SJCRH30 (cell line): ENCODE measurements at regions not wholly inside any gene's neighbourhood (a gene's known extent, or its start where the extent isn't known, plus 50 kb on each side); places are given as distances from the start of the nearest gene placed in this dataset.

Experiments
- DNase-seq, 2 experiments: peaks; one replicate each; pipeline ENCODE4 v3.0.0-alpha.2; 2015 to 2020
- H3K27ac ChIP-seq: fragments of 250-450 bp; sonication (Bioruptor Pico); 2 replicates; pipeline ENCODE4 v1.5.1; 2020; ENCODE audit warnings: mild to moderate bottlenecking, moderate library complexity
- H3K27me3 ChIP-seq: fragments of 250-450 bp; sonication (Bioruptor Pico); 2 replicates; pipeline ENCODE4 v1.5.1; 2020; ENCODE audit warnings: mild to moderate bottlenecking, moderate library complexity
- H3K36me3 ChIP-seq: fragments of 250-450 bp; sonication (Bioruptor Pico); 2 replicates; pipeline ENCODE4 v1.5.1; 2020; ENCODE audit warnings: mild to moderate bottlenecking, moderate library complexity
- H3K4me1 ChIP-seq: fragments of 250-450 bp; sonication (Bioruptor Pico); 2 replicates; pipeline ENCODE4 v1.5.1; 2020; ENCODE audit warnings: mild to moderate bottlenecking, moderate library complexity
- H3K4me3 ChIP-seq: fragments of 250-450 bp; sonication (Bioruptor Pico); 2 replicates; pipeline ENCODE4 v1.5.1; 2020; ENCODE audit warnings: mild to moderate bottlenecking, moderate library complexity
- H3K9me3 ChIP-seq: fragments of 250-450 bp; sonication (Bioruptor Pico); replicated peaks from 2 replicates; pipeline ENCODE4 v1.5.1; 2020; ENCODE audit warnings: mild to moderate bottlenecking, moderate library complexity

GRCh38 chr11:129324533-129325175 is 51.0 kb upstream of the BARX2 start:
- DNase-seq: no peak

DNA sequence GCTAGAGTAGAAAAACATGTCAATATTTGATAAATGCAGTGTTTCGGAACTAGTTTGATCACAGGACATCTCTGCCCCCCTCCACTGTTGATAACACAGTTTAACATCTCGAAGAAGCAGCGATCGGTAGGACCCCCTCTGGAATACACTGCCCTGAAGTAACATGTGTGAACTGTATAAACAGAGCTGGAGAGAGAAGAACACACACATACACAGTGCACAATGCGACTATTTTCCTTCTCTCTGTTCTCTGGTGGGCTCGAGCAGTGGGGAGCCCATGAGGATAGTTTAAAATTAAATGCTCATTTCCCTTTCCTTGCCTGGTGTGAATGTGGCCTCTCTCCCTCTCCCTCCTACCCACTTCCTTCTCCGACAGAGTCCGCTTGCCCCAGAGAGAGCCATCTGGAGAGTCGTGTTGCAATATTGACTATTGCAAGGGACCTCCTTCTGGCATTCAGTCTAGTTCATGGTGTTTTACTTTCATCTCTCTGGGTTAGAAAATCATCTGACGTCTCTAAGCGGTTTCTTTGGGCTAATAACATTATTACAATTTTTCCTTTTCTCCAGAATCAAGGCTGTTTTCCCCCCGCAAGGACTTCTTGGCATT is 51.6 kb upstream of the BARX2 start:
- no peaks in the 10 kb centered on the region for H3K9me3 ChIP-seq
- no peak overlapping the region for H3K27ac ChIP-seq
- DNase-seq: peak in 1 of 2 experiments; percentile 2
- H3K36me3 ChIP-seq: no peaks in the 10 kb centered on the region
- H3K27me3 ChIP-seq: no peaks in the 10 kb centered on the region
- H3K4me3 ChIP-seq: no peak overlapping the region
- H3K4me1 ChIP-seq: no peaks in the 10 kb centered on the region

More at GRCh38 chr11:129324533-129325175, 51.0 kb upstream of the BARX2 start:
- Histone ChIP-seq H3K27ac (no peak overlapping the region), H3K4me3 (no peak overlapping the region), H3K9me3 (no peaks in the 10 kb centered on the region), H3K4me1 (no peaks in the 10 kb centered on the region), H3K36me3 (no peaks in the 10 kb centered on the region), H3K27me3 (no peaks in the 10 kb centered on the region)

DNA sequence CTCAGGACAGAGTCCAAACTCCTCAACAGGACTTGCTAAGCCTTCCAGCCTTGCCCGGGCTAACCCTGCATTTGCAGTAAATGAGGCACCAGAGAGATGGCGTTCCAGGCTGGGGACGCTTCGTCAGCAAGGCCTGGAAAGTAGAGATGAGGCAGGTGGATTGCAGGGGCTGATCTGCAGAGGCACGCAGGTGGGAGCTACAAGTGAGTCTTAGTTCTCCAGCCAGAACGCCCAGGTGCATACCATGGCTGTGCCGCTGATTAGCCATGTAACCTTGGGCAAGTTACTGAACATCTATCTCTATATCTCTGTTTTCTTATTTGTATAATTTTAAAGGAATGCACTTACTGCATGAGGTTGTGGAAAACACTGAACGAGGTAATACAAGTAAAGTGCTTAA is 52.7 kb upstream of the BARX2 start:
- Histone ChIP-seq H3K9me3 (no peaks in the 10 kb centered on the region), H3K4me3 (no peak overlapping the region), H3K4me1 (no peaks in the 10 kb centered on the region), H3K36me3 (no peaks in the 10 kb centered on the region), H3K27ac (no peak overlapping the region), H3K27me3 (no peaks in the 10 kb centered on the region)
- no peak for DNase-seq

DNA sequence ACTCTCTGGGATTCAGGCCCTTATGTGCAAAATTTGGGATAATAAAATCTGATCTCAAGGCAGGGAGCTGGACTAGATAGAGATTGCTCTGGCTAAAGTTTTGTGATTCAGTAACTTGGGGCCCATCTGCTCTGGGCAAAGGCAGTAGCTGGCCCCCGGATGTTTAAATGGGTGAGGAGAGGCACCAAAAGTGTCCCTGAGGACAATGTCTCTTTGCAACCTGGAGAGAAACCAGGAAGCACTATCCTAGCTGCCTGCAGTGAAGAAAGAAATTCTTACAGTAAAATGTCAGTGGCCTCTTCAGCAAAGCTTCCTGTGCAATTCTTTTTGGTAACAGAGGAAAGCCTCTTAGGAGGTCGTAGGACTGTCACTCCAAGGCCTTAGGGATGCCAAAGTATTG is 54.6 kb upstream of the BARX2 start:
- H3K4me1 ChIP-seq: no peaks in the 10 kb centered on the region
- H3K27me3 ChIP-seq: no peaks in the 10 kb centered on the region
- no peak for DNase-seq
- no peak overlapping the region for H3K4me3 ChIP-seq
- H3K36me3 ChIP-seq: no peaks in the 10 kb centered on the region
- no peak overlapping the region for H3K27ac ChIP-seq
- H3K9me3 ChIP-seq: no peaks in the 10 kb centered on the region

GRCh38 chr11:129320494-129320893 is 55.2 kb upstream of the BARX2 start:
- Histone ChIP-seq H3K4me3 (no peak overlapping the region), H3K36me3 (no peaks in the 10 kb centered on the region), H3K4me1 (no peaks in the 10 kb centered on the region), H3K27me3 (no peaks in the 10 kb centered on the region), H3K27ac (no peak overlapping the region), H3K9me3 (no peaks in the 10 kb centered on the region)
- no peak for DNase-seq

GRCh38 chr11:129319751-129320150 is 55.9 kb upstream of the BARX2 start:
- H3K27ac ChIP-seq: no peak overlapping the region
- no peak overlapping the region for H3K4me3 ChIP-seq
- no peaks in the 10 kb centered on the region for H3K36me3 ChIP-seq
- no peaks in the 10 kb centered on the region for H3K27me3 ChIP-seq
- no peaks in the 10 kb centered on the region for H3K4me1 ChIP-seq
- H3K9me3 ChIP-seq: no peaks in the 10 kb centered on the region
- DNase-seq: no peak

DNA sequence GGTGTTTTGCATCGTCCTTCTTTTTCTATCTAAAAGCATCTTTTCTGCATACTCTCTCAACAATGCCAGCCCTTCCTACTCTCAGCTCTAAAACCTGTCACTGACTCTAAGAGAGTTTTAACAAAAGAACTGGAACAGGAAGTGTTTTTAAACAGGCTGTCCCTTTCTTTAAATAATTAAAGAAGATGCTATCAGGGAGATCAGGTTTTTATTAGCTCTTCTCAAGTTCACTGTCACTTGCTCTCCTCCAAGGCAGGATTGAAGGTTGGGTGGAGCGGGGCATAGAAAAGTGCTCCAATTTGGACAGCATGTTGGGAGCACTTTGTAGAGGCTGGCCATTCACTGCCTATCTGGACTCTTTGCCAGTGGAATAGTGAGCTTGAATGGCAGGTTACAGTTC is 56.4 kb upstream of the BARX2 start:
- no peak for DNase-seq
- Histone ChIP-seq H3K4me1 (no peaks in the 10 kb centered on the region), H3K27ac (no peak overlapping the region), H3K9me3 (no peaks in the 10 kb centered on the region), H3K4me3 (no peak overlapping the region), H3K36me3 (no peaks in the 10 kb centered on the region), H3K27me3 (no peaks in the 10 kb centered on the region)

DNA sequence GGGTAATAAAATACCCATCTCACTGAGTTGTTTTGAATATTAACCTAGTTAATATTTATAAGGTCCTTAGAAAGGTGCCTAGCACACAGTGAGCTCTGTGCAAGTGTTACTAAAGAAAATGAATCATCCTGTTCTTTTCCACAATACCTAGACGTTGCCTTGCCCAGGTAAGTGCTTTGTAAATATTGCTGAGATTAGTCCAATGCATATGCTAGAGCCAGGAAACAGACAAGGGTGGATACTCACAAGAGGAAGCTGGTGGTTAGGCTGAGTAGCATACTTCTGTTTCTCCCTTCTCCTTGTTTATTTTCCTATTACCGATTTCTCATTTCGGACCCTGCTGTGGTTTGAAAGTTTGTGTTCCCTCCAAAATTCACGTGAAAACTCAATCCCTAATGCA is 58.1 kb upstream of the BARX2 start:
- DNase-seq: no peak
- Histone ChIP-seq H3K9me3 (no peaks in the 10 kb centered on the region), H3K4me3 (no peak overlapping the region), H3K4me1 (no peaks in the 10 kb centered on the region), H3K27me3 (no peaks in the 10 kb centered on the region), H3K36me3 (no peaks in the 10 kb centered on the region), H3K27ac (no peak overlapping the region)

DNA sequence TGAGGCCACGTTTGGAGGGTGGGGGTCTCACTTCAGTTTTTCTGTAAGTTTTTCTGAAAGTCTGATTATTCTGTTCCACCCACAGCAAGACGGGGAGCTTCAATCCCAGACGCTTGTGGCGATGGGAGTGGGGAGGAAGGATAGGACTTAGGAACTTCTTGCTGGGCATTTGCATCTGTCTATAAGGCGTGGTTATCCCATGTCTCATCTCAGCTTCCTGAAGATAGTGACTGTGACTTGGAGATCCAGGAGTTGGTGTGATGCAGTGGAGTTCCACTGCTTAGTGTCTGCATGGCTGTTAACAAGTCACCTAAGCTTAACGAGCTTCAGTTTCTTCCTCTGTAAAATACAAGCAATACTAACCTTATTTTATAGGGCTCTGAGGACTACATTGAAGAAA is 58.9 kb upstream of the BARX2 start:
- Histone ChIP-seq H3K27ac (no peak overlapping the region), H3K9me3 (no peaks in the 10 kb centered on the region), H3K4me1 (no peaks in the 10 kb centered on the region), H3K36me3 (no peaks in the 10 kb centered on the region), H3K27me3 (no peaks in the 10 kb centered on the region), H3K4me3 (no peak overlapping the region)
- no peak for DNase-seq

- no peaks in the 10 kb centered on the region for H3K4me1 ChIP-seq
- no peaks in the 10 kb centered on the region for H3K27me3 ChIP-seq
- no peak overlapping the region for H3K27ac ChIP-seq
- DNase-seq: peak; percentile 31 to 55
- H3K9me3 ChIP-seq: no peaks in the 10 kb centered on the region
- no peak overlapping the region for H3K4me3 ChIP-seq
- no peaks in the 10 kb centered on the region for H3K36me3 ChIP-seq
Measured at GRCh38 chr11:129315781-129316579, 59.7 kb upstream of the BARX2 start.

DNA sequence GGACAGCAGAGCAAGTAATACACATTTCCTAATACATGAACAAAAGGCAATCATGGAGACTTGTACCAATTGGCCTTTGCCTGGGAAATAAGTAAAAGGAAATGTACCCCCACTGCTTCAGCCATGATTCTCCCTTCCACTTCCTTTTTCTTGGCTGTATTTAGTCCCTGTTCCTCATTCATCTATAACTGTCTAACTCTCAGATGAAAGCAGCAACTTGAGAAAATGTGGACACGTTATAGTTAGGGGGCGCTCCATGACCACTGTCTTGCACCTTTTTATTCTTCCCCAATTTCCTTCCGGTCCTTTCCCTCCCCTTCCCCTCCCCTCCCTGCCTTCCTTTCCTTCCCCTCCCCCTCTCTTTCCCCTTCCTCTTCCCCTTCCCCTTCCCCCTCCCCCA is 61.3 kb upstream of the BARX2 start:
- Histone ChIP-seq H3K4me3 (no peak overlapping the region), H3K9me3 (no peaks in the 10 kb centered on the region), H3K36me3 (no peaks in the 10 kb centered on the region), H3K27ac (no peak overlapping the region), H3K27me3 (no peaks in the 10 kb centered on the region), H3K4me1 (no peaks in the 10 kb centered on the region)
- DNase-seq: no peak

GRCh38 chr11:129313541-129314297 is 61.9 kb upstream of the BARX2 start:
- H3K27ac ChIP-seq: no peak overlapping the region
- no peaks in the 10 kb centered on the region for H3K4me1 ChIP-seq
- peak in 1 of 2 experiments; percentile 65 for DNase-seq
- H3K27me3 ChIP-seq: no peaks in the 10 kb centered on the region
- H3K4me3 ChIP-seq: peak overlapping the region; percentile 45
- no peaks in the 10 kb centered on the region for H3K36me3 ChIP-seq
- no peaks in the 10 kb centered on the region for H3K9me3 ChIP-seq

DNA sequence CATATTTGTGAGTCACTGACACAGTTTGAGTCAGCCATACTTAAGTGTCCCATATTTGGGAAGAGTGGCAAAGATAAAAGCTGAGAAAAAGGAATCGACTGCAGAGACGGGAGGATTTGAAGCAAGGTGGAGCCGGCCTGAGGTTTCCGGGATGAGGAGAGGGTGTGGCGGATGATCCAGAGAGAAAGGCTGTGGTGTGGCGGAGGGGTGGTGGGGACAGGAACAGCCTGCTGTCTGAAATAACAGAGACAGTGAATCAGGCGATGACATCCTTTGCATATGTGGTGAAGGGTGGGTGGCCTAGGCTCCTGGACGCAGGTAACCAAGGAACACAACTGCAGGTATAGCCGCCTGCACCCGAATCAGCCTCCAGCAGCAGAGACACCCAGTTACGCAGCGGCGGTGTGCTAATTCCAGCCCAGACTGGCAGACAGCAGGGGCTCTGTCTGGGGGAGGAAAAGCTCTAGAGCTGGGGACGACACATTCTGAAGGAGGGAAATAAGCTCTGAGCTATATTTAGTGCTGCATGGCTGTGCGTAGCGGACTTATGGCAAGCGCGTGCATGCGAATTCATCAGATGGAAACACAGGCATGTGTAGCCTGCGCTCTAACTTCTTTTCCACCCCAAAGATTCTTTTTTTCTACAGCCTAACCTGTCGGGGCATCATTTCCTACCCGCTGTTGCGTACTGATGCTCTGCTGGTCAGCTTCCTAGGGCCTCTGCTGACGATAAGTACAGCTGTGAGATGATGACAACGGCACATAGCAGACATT is 62.7 kb upstream of the BARX2 start:
- Histone ChIP-seq H3K4me1 (no peaks in the 10 kb centered on the region), H3K27ac (no peak overlapping the region), H3K36me3 (no peaks in the 10 kb centered on the region), H3K27me3 (no peaks in the 10 kb centered on the region), H3K9me3 (no peaks in the 10 kb centered on the region), H3K4me3 (peak overlapping the region; percentile 45)
- DNase-seq: peak in 1 of 2 experiments; percentile 1

- Histone ChIP-seq H3K9me3 (no peaks in the 10 kb centered on the region), H3K27me3 (no peaks in the 10 kb centered on the region), H3K4me1 (no peaks in the 10 kb centered on the region), H3K4me3 (no peak overlapping the region), H3K36me3 (no peaks in the 10 kb centered on the region), H3K27ac (no peak overlapping the region)
- no peak for DNase-seq
Measured at GRCh38 chr11:129308241-129308865, 67.3 kb upstream of the BARX2 start.
